GM18508 (cell line): ENCODE measurements at regions not wholly inside any gene's neighbourhood (a gene's known extent, or its start where the extent isn't known, plus 50 kb on each side); places are given as distances from the start of the nearest gene placed in this dataset.

Experiments used
- ATAC-seq: cut with Tn5 transposase; IDR thresholded peaks from one replicate; pipeline ENCODE4 v1.9.1; 2021; ENCODE audit warnings: moderate number of reproducible peaks; ENCODE audit not compliant: insufficient read depth, unreplicated experiment

DNA sequence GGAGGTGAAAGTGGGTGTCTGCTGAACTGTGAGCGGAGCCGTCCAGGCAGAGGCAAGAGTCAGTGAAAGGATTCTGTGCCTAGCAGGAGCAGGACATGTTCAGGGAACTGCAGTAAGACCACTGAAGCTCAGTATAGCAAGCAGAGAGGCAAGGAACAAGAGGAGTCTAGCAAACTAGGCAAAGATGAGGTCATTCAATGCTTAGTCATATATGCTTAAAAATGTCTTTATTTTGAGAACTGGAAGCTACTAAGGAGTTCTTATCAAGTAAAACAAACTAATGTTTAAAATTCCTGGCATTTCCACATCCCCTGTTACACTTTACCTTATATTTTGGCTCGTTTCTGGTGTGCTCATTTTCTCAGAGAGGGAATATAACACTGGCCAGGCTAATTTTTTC, 913.4 kb downstream of the CBLN2 start:
- ATAC-seq = no peak

DNA sequence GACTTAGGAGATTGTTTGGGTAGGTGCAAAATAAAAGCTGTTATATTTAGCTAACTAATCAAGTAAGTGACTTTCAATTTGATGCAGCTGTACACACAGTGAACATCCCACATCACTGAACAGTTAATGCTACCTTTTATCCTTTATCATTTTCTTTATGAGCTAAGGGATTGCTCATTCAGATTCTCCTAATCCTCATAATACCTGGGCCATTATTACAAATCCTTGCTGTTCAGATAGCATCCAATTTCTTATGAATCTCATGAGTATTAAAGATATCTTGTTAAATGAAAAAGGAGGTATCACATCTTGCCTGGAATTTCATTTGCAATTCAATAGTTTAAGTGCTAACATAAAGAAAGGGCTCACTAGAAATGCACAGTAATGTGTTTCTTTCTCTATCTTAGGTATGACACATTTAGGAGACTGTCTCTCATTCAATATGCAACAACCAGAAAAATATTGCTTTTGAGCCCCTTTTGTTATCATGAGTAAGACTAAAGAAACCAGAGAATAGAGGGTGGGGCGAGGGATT, 918.5 kb downstream of the CBLN2 start:
- ATAC-seq = no peak

DNA sequence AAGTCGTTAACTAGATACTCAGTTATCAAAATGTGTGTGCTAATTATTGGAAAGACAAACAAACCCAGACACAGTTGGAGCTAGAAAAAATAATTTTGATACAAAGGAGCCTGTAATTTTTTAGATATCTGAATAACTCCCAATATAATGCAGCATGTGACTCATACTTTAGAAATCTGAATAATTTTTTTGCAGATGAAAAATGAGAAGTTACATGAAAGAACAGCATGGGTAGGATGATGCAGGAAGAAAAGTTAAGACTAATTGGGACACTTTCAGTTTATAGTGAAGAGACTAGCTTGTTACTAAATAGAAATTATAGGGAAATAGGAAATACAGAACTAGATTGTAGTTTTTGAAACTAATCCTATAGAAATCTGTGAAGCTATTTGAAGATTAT, 945.8 kb downstream of the CBLN2 start:
- ATAC-seq = no peak

DNA sequence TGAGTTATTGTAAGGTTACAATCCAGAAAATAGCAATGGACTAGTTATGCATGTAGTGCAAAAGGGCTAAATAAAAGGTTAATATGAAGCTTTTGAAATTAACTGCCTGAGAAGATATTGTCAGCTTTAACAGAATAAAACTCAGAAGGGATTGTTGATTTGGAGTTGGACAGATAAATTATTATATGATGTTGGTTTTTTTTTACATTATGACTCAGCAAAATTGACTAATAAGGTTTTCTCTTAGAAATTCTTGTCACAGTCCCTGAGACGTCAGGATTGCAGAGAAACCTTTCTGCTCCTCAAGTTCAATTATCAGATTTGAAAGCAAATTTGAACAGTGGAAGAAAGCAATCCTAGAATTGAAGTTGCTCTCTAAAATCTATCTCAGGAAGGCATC, 946.9 kb downstream of the CBLN2 start:
- no peak for ATAC-seq

DNA sequence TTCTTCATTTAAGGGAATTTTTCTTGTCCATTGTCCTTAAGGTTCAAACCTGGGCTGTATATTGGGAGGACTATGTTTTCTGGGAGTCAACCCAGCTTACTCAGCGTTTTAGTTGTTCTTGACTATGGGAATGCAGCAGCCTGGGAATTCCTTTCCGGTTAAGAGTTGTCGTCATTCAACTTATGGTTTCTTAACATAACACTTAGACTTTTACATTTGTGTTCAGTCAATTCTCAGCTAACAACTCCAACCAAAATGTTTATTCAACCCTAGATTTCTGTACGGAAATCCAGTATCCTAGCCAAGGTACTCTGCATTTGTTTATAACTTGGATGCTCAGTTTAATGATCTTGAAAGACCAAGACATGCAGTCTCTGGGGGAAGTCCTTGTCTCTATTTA, 960.9 kb downstream of the CBLN2 start:
- ATAC-seq = no peak

DNA sequence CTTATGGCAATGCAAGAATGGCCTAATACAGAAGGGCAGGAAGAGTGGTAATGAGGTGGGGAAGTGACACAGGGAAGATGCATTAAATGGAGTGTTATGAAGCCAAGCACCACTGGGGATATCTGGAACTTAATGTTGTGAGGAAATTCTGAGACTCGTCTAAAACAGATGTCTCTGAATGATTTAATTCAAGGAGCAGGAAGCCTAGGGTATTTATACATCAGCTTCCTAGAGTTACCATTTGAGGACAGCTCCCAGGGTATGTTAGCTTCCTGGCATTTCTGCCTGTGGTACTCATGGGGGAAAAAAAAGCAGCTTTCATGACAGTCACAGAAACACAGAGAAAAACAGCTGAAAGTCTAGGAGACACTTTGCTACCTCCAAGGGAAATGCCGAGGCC, 989.5 kb downstream of the CBLN2 start:
- ATAC-seq = no peak

DNA sequence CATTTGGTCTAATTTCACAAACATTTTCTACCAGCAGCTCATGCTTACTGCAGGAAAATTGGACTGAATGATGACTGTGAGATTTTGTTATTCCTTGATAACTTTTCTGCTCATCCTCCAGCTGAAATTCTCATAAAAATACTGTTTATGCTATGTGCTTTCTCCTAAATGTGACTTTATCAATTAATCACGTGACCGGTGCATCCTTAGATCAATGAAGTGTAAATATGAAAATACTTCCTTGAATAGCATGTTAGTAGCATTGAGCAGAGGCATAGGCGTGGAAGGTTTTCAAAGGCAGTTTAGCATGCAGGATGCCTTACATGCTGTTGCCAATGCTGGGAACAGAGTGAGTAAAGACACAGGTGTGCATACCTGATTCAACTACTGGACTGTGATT, 1002.5 kb downstream of the CBLN2 start:
- ATAC-seq = no peak

DNA sequence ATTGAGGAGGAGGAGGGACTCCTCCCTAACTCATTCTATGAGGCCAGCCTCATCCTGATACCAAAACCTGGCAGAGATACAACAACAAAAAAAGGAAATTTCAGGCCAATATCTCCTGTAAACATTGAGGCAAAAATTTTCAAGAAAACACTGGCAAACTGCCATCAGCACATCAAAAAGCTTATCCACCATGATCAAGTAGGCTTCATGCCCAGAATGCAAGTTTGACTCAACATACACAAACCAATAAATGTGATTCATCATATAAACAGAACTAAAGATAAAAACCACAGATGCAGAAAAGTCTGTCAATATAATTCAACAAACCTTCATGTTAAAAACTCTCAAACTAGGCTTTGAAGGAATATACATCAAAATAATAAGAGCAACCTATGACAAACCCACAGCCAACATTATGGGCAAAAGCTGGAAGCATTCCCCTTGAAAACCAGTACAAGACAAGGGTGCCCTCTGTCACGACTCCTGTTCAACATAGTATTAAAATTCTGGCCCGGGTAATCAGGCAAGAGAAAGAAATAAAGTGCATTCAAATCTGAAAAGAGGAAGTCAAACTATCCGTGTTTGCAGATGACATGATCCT, 1014.3 kb downstream of the CBLN2 start:
- no peak for ATAC-seq

DNA sequence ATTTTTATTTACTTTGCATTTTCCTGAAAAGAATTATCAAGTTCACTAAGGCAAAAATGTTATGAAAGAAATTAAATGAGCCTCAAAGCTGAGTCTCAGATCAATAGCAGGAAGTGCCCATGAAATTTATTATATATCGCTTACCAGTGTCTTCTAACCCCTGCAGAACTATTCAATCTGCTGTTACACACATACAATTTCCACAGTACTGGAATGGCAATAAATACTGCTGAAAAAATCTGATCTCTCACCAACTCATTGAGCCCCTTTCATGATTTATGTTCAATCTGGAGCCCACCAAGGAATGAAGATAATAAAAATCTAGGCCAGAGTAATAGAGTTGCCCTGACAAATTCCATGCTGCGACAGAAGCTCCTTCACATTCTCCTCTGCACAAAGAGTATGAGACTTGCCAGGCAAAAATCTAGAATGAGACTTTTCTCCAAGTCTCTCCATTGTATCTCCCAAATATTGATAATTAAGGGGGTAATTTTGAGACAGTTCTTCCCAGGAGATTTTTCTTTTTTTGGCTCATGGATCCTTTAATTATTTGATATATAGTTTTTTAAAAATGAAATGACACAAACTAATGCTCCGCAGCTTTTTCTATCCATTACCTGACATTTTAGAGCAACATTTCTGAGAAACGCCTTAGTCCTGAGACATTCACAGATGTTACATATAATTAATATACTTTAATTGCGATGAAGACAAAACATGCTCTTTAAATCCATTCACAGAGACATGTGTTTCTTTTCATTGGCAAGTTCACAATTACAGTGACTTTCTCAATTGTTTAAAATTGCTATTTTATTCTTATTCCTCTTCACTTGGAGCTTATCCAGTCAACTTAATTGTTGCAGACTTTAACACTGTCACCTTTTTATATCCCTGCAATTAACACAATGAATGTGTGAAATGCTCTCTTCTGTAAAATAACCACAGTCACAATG, 1020.4 kb downstream of the CBLN2 start:
- ATAC-seq = no peak

DNA sequence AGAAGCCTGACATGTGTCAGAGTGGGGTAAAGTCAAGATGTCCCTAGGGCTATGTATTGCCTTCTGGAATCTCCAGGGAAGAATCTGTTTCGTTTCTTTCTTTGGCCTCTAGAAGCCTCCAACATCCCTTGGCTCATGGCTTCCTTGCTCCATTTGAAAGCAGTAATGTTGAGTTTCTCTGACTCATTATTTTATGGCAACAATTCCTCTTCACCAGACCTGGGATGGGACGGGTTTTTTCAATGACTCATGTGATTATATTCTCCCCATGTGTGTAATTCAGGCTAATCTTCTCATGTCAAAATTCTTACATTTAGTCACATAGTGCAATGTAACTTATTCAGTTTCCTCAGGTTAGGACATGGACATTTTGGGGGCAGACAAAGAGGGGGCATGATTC, 1038.6 kb downstream of the CBLN2 start:
- no peak for ATAC-seq

DNA sequence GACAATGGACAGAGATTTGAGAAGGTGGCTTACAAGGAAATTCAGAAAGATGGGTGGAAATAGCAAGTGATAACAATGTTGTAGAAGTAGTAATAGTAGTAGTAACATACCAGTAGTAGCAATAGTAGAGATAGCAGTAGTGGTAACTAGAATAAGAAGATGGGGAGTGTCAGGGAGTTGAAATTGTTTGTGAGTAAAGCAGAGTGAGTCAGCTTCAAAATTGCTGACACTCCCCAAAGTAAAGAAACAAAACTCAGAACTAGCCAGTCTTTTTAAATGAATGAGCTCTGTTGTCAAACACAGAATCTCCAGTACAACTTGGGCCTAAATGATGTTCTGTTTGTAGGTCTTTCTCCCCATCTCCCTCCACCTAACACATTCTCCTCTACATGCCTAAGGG, 1040.9 kb downstream of the CBLN2 start:
- ATAC-seq = no peak

DNA sequence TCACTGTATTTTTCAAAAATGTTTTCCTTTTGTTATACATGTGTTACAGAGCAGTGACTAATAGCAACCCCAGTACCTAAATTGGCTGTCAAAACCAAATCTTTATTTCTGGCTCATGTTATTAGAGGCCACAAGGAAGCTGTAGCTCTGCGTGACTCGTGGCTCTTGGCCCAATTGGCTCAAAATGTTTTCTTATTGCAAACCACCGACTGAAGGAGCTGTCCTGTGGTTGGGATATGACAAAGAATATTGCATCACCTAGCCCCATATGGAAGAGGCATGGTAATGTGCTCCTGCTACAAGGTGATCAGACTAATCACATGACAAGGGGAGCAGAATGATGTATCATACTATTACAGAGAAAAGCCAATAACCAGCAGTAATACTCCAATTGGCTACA, 1058.5 kb downstream of the CBLN2 start:
- no peak for ATAC-seq

DNA sequence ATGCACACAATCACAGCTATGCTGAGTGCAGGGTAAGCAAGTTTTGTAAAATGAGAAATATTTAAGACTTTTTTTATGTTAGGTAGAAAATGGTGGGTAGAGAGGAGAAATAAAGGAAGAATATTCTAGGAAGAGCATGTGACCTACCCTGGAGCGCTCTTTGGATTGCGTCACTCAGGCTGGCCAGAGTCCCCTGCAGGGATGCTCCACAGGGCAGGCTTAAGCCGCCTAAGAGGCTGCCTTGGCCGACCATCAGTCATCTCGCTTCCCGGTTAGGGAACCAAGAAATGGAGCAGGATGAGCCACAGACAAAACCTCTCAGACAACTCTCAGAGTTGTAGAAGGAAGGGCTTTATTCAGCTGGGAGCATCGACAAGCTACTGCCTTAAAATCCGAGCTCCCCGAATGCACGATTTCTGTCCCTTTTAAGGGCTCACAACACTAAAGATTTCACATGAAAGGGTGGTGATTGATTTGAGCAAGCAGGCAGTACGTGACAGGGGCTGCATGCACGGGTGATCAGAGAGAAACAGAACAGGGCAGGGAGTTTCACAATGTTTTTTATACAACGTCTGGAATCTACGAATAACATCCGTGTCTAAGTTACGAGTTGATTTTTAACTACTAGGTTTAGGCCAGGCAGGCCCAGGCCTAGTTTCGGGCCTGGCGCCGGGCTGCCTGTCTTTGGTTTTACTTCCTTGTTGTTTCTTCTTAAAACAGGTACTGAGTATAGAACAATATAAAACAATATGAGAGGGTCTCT, 1072.0 kb downstream of the CBLN2 start:
- no peak for ATAC-seq

DNA sequence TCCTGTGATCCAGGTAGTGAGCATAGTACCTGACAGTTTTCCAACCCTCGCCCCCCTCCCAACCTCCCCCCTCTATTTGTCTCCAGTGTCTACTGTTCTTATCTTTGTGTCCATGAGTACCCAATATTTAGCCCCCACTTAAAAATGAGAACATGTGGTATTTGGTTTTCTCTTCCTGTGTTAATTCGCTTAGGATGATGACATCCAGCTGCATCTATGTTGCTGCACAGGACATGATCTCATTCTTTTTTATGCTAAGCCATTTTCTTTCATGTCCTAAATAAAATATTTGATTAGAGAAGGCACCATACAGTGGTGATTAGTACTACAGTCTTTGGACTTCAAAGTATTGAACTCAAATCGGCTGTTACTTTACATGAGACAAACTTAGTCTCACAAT, 1087.9 kb downstream of the CBLN2 start:
- no peak for ATAC-seq

DNA sequence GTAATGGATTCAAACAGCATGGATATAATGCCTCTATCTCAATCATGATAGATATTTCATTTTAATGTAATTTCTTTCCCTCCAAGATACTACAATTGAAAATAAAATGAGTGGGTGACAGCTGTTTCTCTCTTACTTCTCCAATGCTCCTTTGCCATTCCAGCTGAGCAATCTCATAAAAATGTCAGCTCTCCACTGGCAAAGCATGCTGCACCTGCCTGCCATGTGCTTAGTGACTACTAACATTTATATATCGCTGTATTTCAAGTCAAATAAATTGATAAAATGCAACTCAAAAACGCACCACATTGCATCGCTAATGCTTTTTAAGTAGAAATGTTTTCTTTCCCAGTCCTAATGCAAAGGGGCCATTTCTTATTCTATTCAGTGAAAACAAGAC, 1093.9 kb downstream of the CBLN2 start:
- ATAC-seq = no peak

DNA sequence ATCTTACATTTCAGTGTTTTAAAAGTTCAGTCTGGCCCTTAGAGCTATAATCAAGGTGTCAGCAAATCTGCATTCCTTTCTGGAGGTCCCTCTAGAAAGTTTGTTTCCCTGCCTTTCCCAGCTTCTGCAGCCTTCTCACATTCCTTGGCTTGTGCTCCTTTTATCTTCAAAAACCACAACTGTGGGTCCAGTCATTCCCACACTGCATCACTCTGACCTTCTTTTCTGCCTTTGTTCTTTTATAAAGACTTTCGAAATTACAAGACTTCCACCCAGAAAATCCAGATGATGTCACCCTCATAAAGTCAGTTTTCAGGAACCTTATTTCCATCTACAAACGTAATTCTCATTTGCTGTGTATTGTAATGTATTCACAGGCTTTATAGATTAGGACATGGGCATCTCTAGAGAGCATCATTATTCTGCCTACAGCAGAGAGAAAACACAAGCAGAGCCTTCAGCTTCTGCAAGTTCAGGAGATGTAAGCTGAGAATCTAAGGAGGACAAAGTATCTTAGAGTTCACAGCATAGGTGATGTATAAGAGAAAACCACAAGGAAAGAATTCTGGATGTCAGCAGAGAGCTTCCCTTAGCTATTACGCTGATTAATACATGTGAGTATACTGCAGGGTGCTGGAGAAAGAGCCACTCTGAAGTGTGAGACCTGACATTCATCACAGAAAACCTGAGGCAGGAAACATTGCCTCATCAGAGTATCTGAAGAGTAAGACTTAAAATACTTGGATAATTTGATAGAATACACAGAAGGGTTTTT, 1100.2 kb downstream of the CBLN2 start:
- no peak for ATAC-seq

DNA sequence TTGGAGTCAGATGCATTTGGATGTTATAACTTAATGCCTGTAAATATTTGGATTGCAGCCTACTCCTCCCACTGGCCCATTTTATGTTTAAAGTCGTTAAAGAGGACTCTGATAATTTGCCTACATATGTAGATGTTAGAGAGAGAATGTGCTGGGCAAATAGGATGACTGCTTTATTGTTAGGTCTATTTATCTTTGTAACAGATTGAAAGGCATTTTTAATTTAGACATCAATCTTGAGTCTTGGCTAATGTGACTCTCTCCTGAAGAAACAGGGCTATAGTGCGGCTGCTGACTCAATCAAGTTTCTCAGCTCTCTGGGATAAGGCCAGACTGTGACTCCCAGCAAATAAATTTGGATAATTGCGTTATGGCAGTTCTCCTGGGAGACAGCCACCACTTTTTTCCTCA, 1101.4 kb downstream of the CBLN2 start:
- ATAC-seq = no peak

DNA sequence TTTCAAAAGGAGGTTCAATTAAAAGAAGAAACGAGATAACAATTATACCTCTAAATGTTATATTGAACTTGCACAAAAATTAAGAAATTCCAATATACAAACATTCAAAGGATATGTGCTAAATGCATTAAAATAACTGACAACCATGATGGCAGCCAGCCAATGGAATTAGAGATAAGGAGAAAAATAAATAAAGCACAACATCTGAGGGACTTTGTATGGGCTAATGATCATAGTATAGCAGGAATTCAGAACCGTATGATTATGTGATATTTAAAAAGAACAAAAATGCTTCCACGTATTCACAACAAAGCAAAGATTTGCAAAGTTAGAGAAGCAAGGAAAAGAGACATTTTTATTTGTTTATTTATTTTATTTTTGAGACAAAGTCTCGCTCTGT, 1103.0 kb downstream of the CBLN2 start:
- no peak for ATAC-seq

DNA sequence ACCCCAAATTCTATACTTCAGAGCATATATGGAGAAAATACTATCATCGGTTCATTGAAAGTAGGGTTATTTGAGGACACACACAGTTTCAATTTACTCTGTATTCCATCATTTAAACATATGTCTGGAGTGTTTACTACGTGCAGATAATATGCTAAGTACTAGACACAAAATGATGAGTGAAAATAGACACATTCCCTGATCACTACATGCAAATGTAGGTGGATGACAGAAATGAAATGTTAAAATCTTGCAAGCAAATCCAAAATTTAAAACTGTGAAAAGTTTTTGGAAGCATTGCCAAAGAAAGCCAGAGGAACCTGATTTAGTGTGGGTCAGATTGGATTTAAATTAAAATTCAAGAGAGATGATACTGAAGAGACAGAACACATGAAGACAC, 1106.6 kb downstream of the CBLN2 start:
- ATAC-seq = no peak

DNA sequence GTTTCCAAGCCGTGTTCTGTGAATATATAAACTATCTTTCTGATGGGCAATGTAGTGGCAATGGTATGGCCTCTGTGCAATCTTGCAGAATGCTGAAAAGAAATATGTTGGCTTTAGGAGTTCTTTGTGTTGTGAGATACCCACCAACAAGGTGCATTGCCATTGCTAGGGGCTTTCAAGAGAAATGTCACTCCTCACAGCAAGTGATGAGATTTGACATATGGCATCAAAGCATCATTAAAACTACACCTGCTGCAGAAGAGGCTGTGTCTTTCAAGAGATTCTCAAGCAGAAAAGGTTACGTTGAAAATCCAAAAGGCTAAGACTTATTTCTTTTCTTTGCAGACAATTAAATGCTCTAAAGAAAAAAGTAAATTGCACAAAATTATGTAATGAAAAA, 1110.8 kb downstream of the CBLN2 start:
- ATAC-seq = no peak
